ENCODE measurements at regions not wholly inside any gene's neighbourhood (a gene's known extent, or its start where the extent isn't known, plus 50 kb on each side); places are given as distances from the start of the nearest gene placed in this dataset.
"Not testable (repeated sequence)": the region's sequence is repeated elsewhere in the genome, so short reads cannot be mapped to it uniquely, and the experiment has no call there.

GRCh38 chr6:168848797-168849196, 404.8 kb downstream of the THBS2 start:
- WGBS, result 66% methylated on average over 6 of the region's 6 CpGs
- TF ChIP-seq CTCF (IDR thresholded peaks at IDR 0.05), result no peak
- TF ChIP-seq POLR2A (IDR thresholded peaks at IDR 0.05), result no peak
- TF ChIP-seq POLR2AphosphoS5 (IDR thresholded peaks at IDR 0.05), result no peak
- Histone ChIP-seq H3K9me3 (no peaks in the 10 kb centered on the region), H3K36me3 (no peaks in the 10 kb centered on the region), H3K4me3 (no peak overlapping the region), H3K27me3 (replicated peaks; ENCODE audit: insufficient read depth) (no peaks in the 10 kb centered on the region), H3K4me1 (replicated peaks) (no peaks in the 10 kb centered on the region), H3K27ac (no peak overlapping the region)
- intact Hi-C loops (cut with DNase I), result no loop called here
- DNase-seq (ENCODE audit: low spot score), result no peak

GRCh38 chr6:168844821-168845609, 404.0 kb downstream of the SMOC2 start:
- no peaks in the 10 kb centered on the region for H3K9me3 ChIP-seq
- WGBS, result 82% methylated on average over 20 of the region's 20 CpGs
- no peaks in the 10 kb centered on the region for H3K27me3 ChIP-seq (replicated peaks; ENCODE audit: insufficient read depth)
- no peak overlapping the region for H3K27ac ChIP-seq
- no peaks in the 10 kb centered on the region for H3K36me3 ChIP-seq
- intact Hi-C loops (cut with DNase I), result no loop called here
- no peaks in the 10 kb centered on the region for H3K4me1 ChIP-seq (replicated peaks)
- no peak for TF ChIP-seq POLR2AphosphoS5 (IDR thresholded peaks at IDR 0.05)
- H3K4me3 ChIP-seq, result no peak overlapping the region
- no peak for DNase-seq (ENCODE audit: low spot score)

- H3K4me3 ChIP-seq; DNase-seq (ENCODE audit: low spot score); intact Hi-C loops (cut with DNase I); H3K27me3 ChIP-seq (replicated peaks; ENCODE audit: insufficient read depth); H3K27ac ChIP-seq; H3K4me1 ChIP-seq (replicated peaks); H3K36me3 ChIP-seq; H3K9me3 ChIP-seq: not testable (repeated sequence)
- WGBS, result 91% methylated on average over 29 of the region's 31 CpGs
These were observed 401.7 kb downstream of the SMOC2 start for GRCh38 chr6:168842632-168843212.

- H3K27me3 ChIP-seq (replicated peaks; ENCODE audit: insufficient read depth), result no peaks in the 10 kb centered on the region
- 80% methylated on average over 15 of the region's 15 CpGs for WGBS
- TF ChIP-seq POLR2A (IDR thresholded peaks at IDR 0.05) (no peak), POLR2AphosphoS5 (IDR thresholded peaks at IDR 0.05) (no peak), CTCF (IDR thresholded peaks at IDR 0.05) (no peak)
- no peak overlapping the region for H3K27ac ChIP-seq
- no peaks in the 10 kb centered on the region for H3K9me3 ChIP-seq
- no peaks in the 10 kb centered on the region for H3K36me3 ChIP-seq
- H3K4me1 ChIP-seq (replicated peaks), result no peaks in the 10 kb centered on the region
- no peak for DNase-seq (ENCODE audit: low spot score)
- H3K4me3 ChIP-seq, result no peak overlapping the region
- intact Hi-C loops (cut with DNase I), result no loop called here
These were observed 400.8 kb downstream of the SMOC2 start for GRCh38 chr6:168841609-168842278.

- H3K27ac ChIP-seq; H3K27me3 ChIP-seq (replicated peaks; ENCODE audit: insufficient read depth); H3K4me3 ChIP-seq; H3K9me3 ChIP-seq; H3K36me3 ChIP-seq; H3K4me1 ChIP-seq (replicated peaks); intact Hi-C loops (cut with DNase I): not testable (repeated sequence)
- DNase-seq (ENCODE audit: low spot score), result peak; percentile 69
- 63% methylated on average over 37 of the region's 40 CpGs for WGBS
These were observed 399.9 kb downstream of the SMOC2 start for GRCh38 chr6:168840932-168841331.

- H3K4me1 ChIP-seq (replicated peaks); H3K4me3 ChIP-seq; H3K9me3 ChIP-seq; DNase-seq (ENCODE audit: low spot score); intact Hi-C loops (cut with DNase I); H3K36me3 ChIP-seq; H3K27ac ChIP-seq; H3K27me3 ChIP-seq (replicated peaks; ENCODE audit: insufficient read depth): not testable (repeated sequence)
- WGBS, result 83% methylated on average over 12 of the region's 25 CpGs
These were observed 399.3 kb downstream of the SMOC2 start for GRCh38 chr6:168840299-168840698.
